NCI-H187 (cell line): ENCODE measurements at regions not wholly inside any gene's neighbourhood (a gene's known extent, or its start where the extent isn't known, plus 50 kb on each side); places are given as distances from the start of the nearest gene placed in this dataset.
"Not testable (repeated sequence)": the region's sequence is repeated elsewhere in the genome, so short reads cannot be mapped to it uniquely, and the experiment has no call there.

ENCODE experiments used
- DNase-seq, 2 experiments: peaks; one replicate each; lab custom pipeline; 2025; lab: John Stamatoyannopoulos, UW

- DNase-seq, result not testable (repeated sequence)
Observed at GRCh38 chr5:21336478-21336877, 1348.5 kb upstream of the CDH18 start.

GRCh38 chr5:21315376-21315775 lies 1327.4 kb upstream of the CDH18 start:
- not testable (repeated sequence) for DNase-seq

GRCh38 chr5:21301205-21301604 lies 1313.2 kb upstream of the CDH18 start:
- not testable (repeated sequence) for DNase-seq

- DNase-seq, result not testable (repeated sequence)
Observed at GRCh38 chr5:21274361-21274760, 1286.4 kb upstream of the CDH18 start.

- DNase-seq, result no peak
Observed at GRCh38 chr5:21263361-21263760, 1275.4 kb upstream of the CDH18 start.

GRCh38 chr5:21254161-21254560 lies 1266.2 kb upstream of the CDH18 start:
- DNase-seq, result no peak

GRCh38 chr5:21244982-21245381 lies 1257.0 kb upstream of the CDH18 start:
- DNase-seq, result no peak

GRCh38 chr5:21238786-21239185 lies 1250.8 kb upstream of the CDH18 start:
- no peak for DNase-seq

GRCh38 chr5:21237461-21237860 lies 1249.5 kb upstream of the CDH18 start:
- DNase-seq, result no peak

GRCh38 chr5:21236971-21237427 lies 1249.0 kb upstream of the CDH18 start:
- DNase-seq, result no peak

GRCh38 chr5:21236104-21236503 lies 1248.1 kb upstream of the CDH18 start:
- DNase-seq, result no peak

- DNase-seq, result no peak
Observed at GRCh38 chr5:21225223-21226064, 1237.4 kb upstream of the CDH18 start.

- no peak for DNase-seq
Observed at GRCh38 chr5:21221616-21222015, 1233.6 kb upstream of the CDH18 start.

- no peak for DNase-seq
Observed at GRCh38 chr5:21219966-21220365, 1232.0 kb upstream of the CDH18 start.

- no peak for DNase-seq
Observed at GRCh38 chr5:21219251-21219650, 1231.3 kb upstream of the CDH18 start.

GRCh38 chr5:21212026-21212425 lies 1224.0 kb upstream of the CDH18 start:
- DNase-seq, result no peak

GRCh38 chr5:21209409-21209808 lies 1221.4 kb upstream of the CDH18 start:
- DNase-seq, result no peak

- DNase-seq, result no peak
Observed at GRCh38 chr5:21199087-21199486, 1211.1 kb upstream of the CDH18 start.

GRCh38 chr5:21195145-21195544 lies 1207.1 kb upstream of the CDH18 start:
- DNase-seq, result no peak

- DNase-seq, result no peak
Observed at GRCh38 chr5:21185536-21185935, 1197.5 kb upstream of the CDH18 start.

- no peak for DNase-seq
Observed at GRCh38 chr5:21184581-21184980, 1196.6 kb upstream of the CDH18 start.

- no peak for DNase-seq
Observed at GRCh38 chr5:21181609-21182125, 1193.7 kb upstream of the CDH18 start.

- DNase-seq, result no peak
Observed at GRCh38 chr5:21173526-21173925, 1185.5 kb upstream of the CDH18 start.

GRCh38 chr5:21173036-21173435 lies 1185.0 kb upstream of the CDH18 start:
- no peak for DNase-seq
